DND-41 (cell line): ENCODE measurements at regions not wholly inside any gene's neighbourhood (a gene's known extent, or its start where the extent isn't known, plus 50 kb on each side); places are given as distances from the start of the nearest gene placed in this dataset.

Experiments used
- CTCF ChIP-seq: IDR thresholded peaks from 2 replicates; pipeline ENCODE4 v1.5.1; 2012; ENCODE audit warnings: borderline replicate concordance, low read length, moderate library complexity, mild to moderate bottlenecking; ENCODE audit not compliant: poor library complexity, severe bottlenecking; ENCODE audit errors: extremely low read depth
- EZH2 ChIP-seq: IDR thresholded peaks from 3 replicates; pipeline ENCODE4 v1.6.1; 2012; ENCODE audit warnings: borderline replicate concordance, low read depth, mild to moderate bottlenecking, moderate library complexity, low read length, inconsistent platforms; ENCODE audit not compliant: severe bottlenecking

GRCh38 chr13:76406243-76406642 lies 480.0 kb downstream of the KCTD12 start:
- TF ChIP-seq CTCF: no peak
- no peak for TF ChIP-seq EZH2
